ENCODE measurements at regions not wholly inside any gene's neighbourhood (a gene's known extent, or its start where the extent isn't known, plus 50 kb on each side); places are given as distances from the start of the nearest gene placed in this dataset.

- H3K27me3 Mint-ChIP-seq (ENCODE audit: low read depth), result no peaks in the 10 kb centered on the region
- H3K27me3 ChIP-seq (ENCODE audit: insufficient read depth, low read length), result no peaks in the 10 kb centered on the region
- no peak for DNase-seq
- no peaks in the 10 kb centered on the region for H3K23me2 ChIP-seq (ENCODE audit: insufficient read length, low read depth, low read length, poor library complexity, severe bottlenecking)
- H3K27ac Mint-ChIP-seq, result 0 out of 7 replicates have a peak overlapping the region, but pooled peaks of 1 of the 3 experiments have one; percentile 12
- H3K79me1 ChIP-seq (ENCODE audit: insufficient read depth, low read depth, low read length, poor library complexity, severe bottlenecking), result no peaks in the 10 kb centered on the region
- H3K4me2 ChIP-seq (ENCODE audit: insufficient read depth, insufficient read length, low read length), result no peak overlapping the region
- no peaks in the 10 kb centered on the region for H3K79me2 ChIP-seq (ENCODE audit: insufficient read depth, low read length)
- no peak overlapping the region for H3K4ac ChIP-seq (ENCODE audit: low read depth, low read length)
- no peaks in the 10 kb centered on the region for H3K4me1 ChIP-seq (ENCODE audit: insufficient read depth, low read length)
- H3K4me3 Mint-ChIP-seq, result no peak overlapping the region
- H3K36me3 Mint-ChIP-seq (ENCODE audit: insufficient read depth in 1 of 3, low read depth in 3 of 3), result peaks cover 0 to 5% (median 4%) of the 10 kb centered on the region in 3 experiments; a peak in 5 of 7 replicates
- WGBS (ENCODE audit: extremely low coverage, insufficient read length, low lambda C conversion rate), result no CpG with 5 or more reads among the region's 1 CpG
- no peak overlapping the region for H2AK5ac ChIP-seq (ENCODE audit: insufficient read length, low read length)
- no peak overlapping the region for H2BK15ac ChIP-seq (ENCODE audit: low read depth, low read length)
- H3K14ac ChIP-seq (ENCODE audit: insufficient read depth, low read length), result no peak overlapping the region
- no peaks in the 10 kb centered on the region for H4K20me1 ChIP-seq (ENCODE audit: control insufficient read depth, insufficient read depth, insufficient read length)
- H3K9me3 ChIP-seq (ENCODE audit: control insufficient read depth, low read depth, low read length), result no peaks in the 10 kb centered on the region
- H4K91ac ChIP-seq (ENCODE audit: insufficient read length, low read depth, low read length), result no peak overlapping the region
- no peak for TF ChIP-seq CTCF (conservative IDR thresholded peaks at IDR 0.05)
- H3K18ac ChIP-seq (ENCODE audit: insufficient read length, low read depth, low read length), result no peak overlapping the region
- no peak overlapping the region for H3K56ac ChIP-seq (ENCODE audit: insufficient read length, low read depth, low read length)
- H2AFZ ChIP-seq (ENCODE audit: low read length), result no peak overlapping the region
- H2BK5ac ChIP-seq (ENCODE audit: insufficient read length, low read length), result no peak overlapping the region
- H4K8ac ChIP-seq (replicated peaks; ENCODE audit: insufficient read length, low read depth, low read length), result no peak overlapping the region
- H3T11ph ChIP-seq (ENCODE audit: low read length), result no peak overlapping the region
- H2BK12ac ChIP-seq (ENCODE audit: insufficient read length, low read depth, low read length), result no peak overlapping the region
- peaks cover 8 to 9% of the 10 kb centered on the region in 2 experiments; a peak in 4 of 5 replicates for H3K9me3 Mint-ChIP-seq
- H2BK20ac ChIP-seq (ENCODE audit: low read depth, low read length, poor library complexity, severe bottlenecking), result no peak overlapping the region
- H3K23ac ChIP-seq (ENCODE audit: insufficient read length, low read depth, low read length), result no peak overlapping the region
- H4K5ac ChIP-seq (ENCODE audit: insufficient read length, low read depth, low read length), result no peak overlapping the region
- H3K4me1 Mint-ChIP-seq, result no peaks in the 10 kb centered on the region
- H3K9ac ChIP-seq (ENCODE audit: extremely low read depth, insufficient read length, low read length), result no peak overlapping the region
- H2BK120ac ChIP-seq (ENCODE audit: low read depth, low read length, poor library complexity, severe bottlenecking), result no peak overlapping the region
- no peak overlapping the region for H3K27ac ChIP-seq (ENCODE audit: insufficient read length, low read depth, low read length)
Observed at GRCh38 chr7:16999541-17000267, 117.9 kb upstream of the AGR3 start.
